NCI-H2081 (cell line): ENCODE measurements at regions not wholly inside any gene's neighbourhood (a gene's known extent, or its start where the extent isn't known, plus 50 kb on each side); places are given as distances from the start of the nearest gene placed in this dataset.

Source experiments
- DNase-seq, 2 experiments: peaks; one replicate each; lab custom pipeline; 2025; lab: John Stamatoyannopoulos, UW

DNA sequence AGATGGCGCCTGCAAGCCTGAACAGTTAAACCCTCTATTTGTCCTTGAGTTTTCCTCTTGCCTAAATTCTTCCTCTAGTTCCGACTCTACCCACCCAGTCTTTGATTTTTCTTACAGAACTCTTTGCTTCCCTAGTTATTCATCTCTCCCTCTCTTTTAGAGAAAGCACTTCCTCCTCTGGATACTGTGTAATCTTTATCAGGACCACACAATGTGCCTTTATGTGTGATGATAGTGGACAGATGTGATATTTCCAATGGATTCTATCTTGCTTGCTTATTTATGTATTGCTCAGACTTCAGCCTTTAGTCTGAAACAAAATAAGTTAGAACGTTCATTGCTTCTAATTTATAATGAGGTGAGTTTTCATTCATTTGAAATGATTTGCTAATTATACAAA lies 79.5 kb upstream of the CAV2 start:
- no peak for DNase-seq

DNA sequence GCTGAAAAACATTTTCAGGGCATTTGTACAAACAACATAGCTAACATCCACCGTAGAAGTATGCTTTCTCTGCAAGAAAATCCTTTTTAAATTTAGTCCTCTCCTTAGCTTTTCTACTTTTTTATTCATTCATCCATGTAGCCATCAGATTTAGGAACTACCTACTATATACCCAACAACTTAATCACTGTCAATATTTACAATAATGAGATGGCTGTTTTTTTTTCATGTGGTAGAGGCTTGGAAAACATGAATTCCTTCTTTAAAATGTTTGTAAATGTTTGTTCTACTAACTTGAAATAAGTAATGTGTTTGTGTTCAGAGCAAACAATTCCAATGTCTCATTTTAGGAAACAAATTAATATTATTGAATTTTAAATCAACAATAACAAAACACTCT lies 78.2 kb upstream of the CAV2 start:
- no peak for DNase-seq

DNA sequence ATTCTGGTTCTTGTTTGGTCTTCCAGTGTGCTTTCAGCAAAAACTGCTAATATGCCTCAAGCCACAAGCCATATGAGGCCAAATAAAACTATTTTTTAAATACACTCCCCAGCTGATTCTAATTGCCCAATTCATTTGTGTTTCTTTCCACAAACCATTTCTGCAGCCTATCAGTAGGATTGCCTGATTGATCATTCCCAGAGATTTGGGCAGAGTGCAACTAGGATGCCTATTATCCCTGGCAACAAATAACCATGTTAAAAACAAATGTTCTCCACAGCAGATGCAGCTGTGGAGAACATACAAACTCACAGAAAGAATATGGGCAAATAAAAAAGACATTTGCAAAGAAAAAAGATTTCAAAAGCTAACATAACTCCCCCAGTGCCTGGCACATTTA lies 76.9 kb upstream of the CAV2 start:
- peak in 1 of 2 experiments; percentile 29 for DNase-seq

DNA sequence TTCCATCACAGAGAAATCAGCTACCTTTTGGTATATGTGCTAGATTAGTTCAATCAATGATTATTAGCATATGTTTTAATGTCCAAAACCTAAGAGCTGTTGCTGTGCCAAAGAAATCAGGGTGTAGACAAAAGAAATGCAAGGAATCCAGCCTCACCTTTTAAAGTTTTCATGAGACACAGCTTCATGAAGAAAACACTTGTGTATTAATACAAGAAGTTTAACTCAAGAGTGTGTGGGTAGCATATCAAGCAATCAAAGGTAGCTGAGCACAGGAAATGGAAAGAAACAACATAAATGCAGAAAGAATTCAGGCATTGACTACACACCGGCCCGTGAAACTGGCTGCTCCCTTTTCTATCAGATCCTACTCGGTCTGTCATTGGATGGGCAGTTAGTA lies 76.0 kb upstream of the CAV2 start:
- no peak for DNase-seq

DNA sequence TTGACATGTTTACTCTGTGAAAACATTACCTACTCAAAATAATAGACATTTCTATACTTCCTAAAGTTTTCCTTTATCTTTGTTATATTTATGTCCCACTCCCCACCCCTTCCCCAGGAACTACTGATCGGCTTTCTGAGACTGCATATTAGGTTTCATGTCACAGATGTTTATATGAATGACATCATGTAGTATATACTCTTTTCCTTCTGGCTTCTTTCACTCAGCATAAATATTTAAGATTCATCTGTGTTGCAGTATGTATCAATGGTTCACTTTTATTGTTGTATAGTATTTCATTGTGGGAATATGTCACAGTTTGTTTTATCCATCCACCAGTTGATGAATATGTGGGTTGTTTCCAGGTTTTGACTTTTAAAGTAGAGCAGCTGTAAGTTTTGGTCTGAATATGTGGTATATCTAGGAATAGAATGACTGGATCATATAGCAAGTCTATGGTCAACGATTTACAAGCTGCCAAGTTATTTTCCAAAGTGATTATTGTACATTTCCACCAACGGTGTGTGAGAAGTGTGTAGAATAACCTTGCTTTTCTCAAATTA lies 73.8 kb upstream of the CAV2 start:
- no peak for DNase-seq

DNA sequence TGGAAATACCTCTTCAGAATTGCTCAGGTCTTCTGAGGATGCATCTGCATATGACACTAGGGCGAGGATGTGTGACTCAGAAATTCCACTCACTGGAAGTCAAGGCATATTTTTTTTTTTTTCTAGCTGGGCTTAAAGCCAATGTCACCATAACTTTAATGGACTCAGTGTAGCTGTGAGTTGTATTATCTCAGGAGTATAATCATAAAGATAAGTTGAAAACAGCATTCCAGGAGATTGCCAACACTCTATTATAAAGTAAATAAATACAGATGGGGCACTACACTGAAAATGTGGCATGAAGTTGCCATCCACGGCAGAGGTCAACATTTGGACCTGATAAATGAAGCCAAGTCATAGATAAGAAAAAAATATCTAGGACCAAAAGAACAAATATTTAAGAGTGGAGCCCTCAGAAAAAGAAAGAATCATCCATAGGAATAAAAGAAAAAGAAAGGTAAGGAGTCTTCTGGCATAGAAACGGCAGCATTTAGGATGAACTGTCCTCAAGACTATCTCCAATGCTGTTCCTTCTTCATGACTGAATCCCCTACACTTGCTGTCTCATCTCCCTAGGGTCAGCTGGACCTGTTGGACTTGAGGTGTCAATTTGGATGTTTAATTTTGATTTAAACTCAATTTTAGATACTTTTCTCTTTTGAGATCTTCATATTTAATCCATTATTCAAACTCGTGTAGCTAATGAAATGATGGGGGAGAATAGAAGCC lies 72.9 kb upstream of the CAV2 start:
- DNase-seq = no peak

DNA sequence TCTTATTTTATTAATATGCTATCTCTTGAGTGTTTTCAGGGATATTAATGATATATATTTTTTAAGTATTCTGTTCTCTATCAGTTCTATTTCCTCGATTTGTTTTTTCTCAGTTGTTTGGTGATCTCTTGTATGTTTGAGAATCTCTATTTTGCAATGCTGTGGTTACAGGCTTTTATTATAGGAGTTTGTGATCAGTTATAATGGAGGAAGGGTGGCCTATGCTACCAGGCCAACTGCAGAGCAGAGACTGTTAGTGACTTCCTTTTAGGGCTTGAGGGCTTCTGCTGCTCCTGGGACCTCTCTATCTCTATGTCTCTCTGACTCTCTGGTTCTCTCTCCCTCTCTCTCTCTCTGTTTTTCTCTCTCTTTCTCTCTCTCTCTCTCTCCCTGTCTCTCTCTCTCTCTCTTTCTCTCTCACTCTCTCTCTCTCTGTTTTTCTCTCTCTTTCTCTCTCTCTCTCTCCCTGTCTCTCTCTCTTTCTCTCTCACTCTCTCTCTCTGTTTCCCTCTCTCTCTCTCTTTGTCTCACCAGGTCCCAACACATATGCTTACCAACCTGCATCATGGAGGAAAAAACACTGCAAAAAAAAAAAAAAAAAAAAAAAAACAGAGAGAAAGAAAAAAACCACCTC lies 69.4 kb upstream of the CAV2 start:
- DNase-seq = no peak

DNA sequence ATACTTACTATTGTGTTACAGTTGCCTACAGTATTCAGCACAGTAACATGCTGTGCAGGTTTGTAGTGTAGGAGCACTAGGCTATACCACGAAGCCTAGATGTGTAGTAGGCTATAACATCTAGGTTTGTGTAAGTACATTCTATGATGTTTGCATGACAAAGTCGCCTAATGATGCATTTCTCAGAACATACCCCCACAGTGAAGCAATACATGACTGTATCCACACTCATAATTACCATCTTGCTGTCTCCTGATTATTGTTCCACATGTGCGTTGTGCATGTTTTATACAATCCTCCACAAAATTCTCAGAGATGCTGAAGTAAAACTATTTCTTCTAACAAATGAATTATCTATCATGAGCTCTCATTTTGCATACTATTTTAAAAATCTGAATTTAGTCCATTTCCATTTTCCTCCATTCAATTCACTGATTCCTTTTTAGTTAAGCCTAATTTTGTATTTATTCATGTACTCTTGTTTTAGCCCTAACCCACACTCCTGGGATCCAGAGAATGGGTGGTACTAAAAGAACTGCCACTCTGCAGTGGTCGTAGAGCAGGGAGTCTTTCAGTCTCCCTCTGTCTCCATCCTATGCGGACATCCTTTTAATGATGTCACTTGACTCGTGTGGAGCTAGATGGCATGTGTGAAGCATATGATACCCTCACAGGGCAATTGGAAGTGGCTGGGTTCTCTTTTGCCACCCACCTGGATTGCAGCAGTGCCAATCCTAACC lies 67.6 kb upstream of the CAV2 start:
- no peak for DNase-seq

GRCh38 chr7:116432527-116432916 lies 67.0 kb upstream of the CAV2 start:
- no peak for DNase-seq

GRCh38 chr7:116433246-116433645 lies 66.3 kb upstream of the CAV2 start:
- no peak for DNase-seq

DNA sequence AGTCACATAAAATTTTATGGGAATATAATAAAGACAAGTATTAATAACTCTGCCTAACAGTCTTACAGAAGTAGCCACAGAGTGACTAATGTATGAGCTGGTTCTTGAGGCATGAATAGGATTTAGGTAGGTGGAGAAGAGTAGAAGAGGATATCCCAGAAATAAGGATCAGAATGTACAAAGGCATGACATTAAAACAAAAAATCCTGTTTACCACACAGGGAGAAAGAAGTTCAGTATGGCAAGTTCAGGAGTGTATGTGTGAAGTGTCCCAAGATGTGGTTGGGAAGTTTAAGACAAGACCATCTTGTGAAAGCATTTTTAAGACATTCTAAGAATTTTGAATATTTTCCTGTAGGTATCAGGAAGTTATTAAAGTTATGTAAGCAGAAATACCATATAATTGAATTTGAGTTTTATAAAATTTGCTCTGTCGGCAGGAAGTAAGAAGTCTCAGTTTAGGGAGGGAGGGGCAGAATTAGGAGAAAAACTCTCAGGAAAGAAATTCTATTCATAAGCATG lies 64.7 kb upstream of the CAV2 start:
- no peak for DNase-seq

GRCh38 chr7:116436305-116436826 lies 63.2 kb upstream of the CAV2 start:
- no peak for DNase-seq

DNA sequence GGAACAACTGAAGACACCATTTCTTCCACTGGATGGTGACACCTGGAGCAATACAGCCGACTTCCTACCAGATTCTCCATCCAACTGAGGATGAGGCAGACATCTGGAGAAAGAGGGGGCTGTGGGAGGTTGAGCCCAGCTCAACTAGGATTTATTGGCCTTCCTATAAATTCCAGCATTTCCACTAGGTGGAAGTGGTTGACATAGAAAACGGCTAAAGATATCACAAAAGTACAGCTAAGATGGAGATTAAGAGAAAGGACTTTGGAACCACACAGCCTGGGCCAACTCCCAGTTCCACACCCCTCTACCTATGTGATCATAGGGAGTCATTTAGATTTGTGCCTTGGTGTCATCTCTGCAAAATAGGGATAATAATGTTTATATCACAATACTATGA lies 61.3 kb upstream of the CAV2 start:
- DNase-seq = no peak

DNA sequence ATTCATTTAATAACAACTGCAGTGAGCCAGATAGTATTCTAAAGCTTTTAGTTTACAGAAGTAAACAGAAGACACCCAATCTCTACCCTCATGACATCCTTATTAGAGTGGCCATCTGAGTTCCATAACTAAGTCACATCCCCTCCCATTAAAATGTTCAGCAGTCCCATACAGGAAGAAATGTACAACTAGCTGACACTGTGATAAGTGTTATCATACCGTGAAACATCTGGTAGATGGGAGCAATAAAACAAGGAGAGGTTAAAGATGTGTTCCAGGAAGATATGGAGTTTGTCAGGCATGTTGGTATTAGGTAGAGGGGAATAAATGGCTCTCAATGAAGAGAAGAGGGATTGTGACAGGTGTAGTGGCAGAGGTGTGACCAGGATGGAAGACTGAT lies 60.5 kb upstream of the CAV2 start:
- DNase-seq = no peak

GRCh38 chr7:116439841-116440549 lies 59.5 kb upstream of the CAV2 start:
- no peak for DNase-seq

GRCh38 chr7:116441534-116441933 lies 58.0 kb upstream of the CAV2 start:
- no peak for DNase-seq

GRCh38 chr7:116443101-116443523 lies 56.4 kb upstream of the CAV2 start:
- DNase-seq = no peak

- DNase-seq = peak; percentile 27 to 76
Observed at GRCh38 chr7:116443646-116444045, 55.9 kb upstream of the CAV2 start.

- no peak for DNase-seq
Observed at GRCh38 chr7:116445447-116446211, 53.9 kb upstream of the CAV2 start.

DNA sequence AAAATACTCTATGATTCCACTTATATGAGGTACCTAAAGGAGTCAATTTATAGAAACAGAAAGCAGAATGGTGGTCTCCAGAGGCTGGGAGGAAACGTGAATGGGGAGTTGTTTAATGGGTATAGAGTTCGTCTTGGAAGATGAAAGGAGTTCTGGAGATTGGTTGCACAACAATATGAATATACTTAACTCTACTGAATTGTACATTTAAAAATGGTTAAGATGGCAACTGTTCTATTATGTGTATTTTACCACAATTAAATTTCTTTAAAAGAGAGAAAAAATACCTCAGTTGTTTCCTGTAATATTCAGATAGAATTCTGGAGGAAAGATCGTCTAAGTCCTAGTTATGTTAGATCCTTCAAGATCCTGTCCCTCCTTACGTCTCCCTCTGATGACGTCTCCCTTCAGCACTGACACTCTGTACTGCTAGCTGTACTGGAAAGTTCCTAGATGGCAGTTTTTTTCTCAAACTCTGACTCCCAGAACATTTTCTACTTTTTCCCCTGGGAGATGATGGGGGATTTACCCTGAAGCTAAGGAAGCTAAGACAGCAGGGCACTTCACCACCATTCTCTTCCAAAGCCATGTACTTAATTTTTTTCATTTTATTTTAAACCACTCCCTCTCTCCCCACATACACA lies 53.2 kb upstream of the CAV2 start:
- no peak for DNase-seq

DNA sequence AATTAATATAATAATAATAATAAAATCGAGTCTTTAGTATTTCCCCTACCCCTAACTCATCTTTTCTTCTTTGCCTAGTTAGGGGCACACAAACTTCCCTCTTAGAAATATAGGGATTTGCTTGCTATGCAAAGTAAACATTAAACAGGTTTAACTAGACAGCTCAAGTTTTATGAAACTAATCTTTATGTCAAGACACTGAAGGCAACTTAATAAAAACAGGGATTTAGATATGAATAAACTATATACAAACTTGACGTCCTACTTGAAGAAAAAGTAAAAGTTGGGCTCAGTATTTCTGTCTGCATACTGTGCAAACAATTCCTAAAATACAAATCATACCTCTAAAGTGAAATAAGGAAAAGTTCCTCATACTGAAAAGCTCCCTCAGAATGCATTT lies 52.1 kb upstream of the CAV2 start:
- DNase-seq = no peak
